ENCODE measurements at regions not wholly inside any gene's neighbourhood (a gene's known extent, or its start where the extent isn't known, plus 50 kb on each side); places are given as distances from the start of the nearest gene placed in this dataset.

DNA sequence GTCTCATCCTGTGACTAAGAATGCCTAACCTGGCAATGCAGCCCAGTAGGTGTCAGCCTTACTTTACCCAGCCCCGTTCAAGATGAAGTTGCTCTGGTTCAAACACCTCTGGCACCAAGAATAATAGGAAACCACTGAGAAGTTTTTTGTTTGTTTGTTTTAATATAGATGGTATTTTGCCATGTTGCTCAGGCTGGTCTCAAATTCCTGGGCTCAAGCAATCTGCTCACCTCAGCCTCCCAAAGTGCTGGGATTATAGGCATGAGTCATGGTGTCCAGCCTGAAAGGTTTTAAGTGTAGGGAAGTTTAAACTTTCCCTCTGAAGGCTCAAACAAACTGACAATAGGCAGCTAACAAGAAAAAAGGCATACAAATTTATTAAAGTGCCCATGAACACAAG is 51.2 kb upstream of the ABCC4 start:
- DNase-seq, result no peak

DNA sequence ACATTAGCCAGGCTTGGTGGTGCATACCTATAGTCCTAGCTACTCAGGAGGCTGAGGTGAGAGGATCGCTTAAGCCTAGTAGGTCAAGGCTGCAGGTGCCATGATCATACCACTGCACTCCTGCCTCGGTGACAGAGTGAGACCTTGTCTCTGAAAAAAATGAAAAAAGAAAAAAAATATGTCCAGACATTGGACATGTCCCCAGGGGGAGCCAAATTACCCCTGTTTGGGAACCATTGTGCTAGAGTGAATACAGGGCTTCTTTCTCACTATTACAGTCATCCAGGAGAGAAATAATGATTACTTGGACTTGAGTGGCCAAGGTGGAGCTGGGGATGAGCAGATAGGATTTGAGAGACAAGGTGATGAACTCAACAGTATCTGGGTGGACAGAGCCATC is 52.9 kb upstream of the ABCC4 start:
- DNase-seq, result no peak

DNA sequence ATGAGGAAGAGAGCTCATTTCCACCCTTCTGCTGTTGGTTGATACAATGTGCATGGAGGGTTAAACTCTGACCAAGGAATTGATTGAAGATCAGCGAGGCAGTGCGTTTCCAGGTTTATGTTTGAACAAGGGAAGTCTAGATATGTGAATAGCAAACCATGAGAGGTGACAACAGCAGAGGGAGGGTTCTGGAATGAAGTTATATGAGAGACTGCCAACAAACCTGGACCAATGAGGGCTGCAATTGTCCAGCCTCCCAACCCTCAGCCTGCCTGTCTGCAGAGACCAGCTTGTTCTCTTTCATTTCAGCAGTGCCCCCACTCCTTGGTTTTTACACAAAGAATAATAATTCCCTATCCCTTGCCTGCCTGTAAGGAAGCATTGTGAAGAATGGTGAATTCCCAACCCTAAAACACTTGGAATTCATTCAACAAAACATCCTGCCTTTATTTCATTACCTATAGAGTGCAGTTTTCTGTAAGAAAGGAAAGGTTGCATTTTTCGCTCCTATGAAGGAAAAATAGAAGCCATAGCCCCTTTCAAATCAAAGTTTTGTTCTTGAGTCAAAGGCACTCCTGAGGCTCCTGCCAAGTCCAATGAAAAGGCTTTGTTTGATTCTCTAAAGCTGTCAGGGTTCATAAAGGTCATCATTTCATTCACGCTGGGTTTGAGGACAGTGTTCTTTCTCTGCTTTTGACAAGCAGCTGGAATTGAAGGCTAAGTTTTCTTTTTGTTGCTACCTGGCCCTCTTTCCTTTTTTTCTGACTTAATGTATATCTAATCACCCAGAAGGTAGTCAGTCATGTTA is 53.6 kb upstream of the ABCC4 start:
- DNase-seq, result no peak

DNA sequence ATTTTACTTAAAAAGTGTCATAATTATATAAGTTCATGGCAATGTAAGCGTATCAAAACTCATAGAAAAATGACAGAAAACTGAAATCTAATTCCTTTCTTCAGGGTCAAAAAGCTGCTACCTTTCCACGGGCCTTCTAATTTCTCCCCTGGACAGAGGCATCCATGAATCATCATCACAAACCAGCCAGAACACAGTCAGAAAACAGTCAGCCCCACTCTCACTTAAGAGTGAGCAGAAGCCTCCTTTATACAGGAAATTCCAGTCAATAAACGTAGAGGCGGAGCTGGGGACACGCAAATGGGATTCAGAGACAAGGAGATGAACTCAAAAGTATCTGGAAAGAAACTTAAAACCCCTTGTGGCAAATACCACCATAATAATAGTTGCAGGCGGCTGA is 54.2 kb upstream of the ABCC4 start:
- no peak for DNase-seq

DNA sequence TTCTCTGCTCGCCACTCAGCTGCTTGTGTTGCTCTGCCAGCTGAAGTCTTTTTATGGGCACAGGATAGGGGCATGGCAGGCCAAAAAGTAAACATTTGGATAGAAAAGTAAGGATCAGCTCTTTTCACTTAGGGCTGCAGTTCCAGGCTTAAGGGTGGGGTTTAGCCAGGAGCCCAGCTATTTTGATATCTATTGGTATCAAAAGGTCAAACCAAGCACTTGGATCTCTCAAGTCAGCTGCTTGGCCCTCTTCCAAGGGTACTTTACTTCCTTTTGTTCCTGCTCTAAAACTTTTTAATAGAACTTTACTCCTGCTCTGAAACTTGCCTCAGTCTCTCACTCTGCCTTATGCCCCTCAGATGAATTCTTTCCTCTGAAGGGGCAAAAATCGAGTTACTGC is 55.7 kb upstream of the ABCC4 start:
- no peak for DNase-seq

GRCh38 chr13:95357875-95358274 is 56.6 kb upstream of the ABCC4 start:
- no peak for DNase-seq

GRCh38 chr13:95360052-95360451 is 58.8 kb upstream of the ABCC4 start:
- DNase-seq, result no peak

DNA sequence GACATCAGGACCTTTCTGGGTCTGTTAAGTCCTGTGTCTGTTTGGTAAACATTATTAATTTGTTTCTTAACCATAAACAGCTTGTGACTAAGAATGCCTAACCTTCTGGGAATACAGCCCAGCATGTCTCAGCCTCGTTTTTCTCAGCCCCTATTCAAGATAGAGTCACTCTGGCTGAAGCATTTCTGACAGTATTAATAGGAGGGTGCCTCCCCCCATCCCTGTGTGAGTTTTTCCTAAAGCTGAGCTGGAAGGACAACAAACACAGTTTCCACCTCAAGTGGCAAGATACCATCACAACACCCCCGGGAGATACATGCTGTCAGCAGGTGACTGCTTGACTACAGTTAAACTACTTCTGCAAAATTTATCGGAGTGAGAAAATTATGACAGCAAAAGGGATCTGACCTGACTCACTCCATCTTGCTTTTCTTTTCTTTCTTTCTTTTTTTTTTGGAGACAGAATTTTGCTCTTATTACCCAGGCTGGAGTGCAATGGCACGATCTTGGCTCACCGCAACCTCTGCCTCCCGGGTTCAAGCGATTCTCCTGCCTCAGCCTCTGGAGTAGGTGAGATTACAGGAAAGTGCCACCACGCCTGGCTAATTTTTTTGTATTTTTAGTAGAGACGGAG is 59.3 kb upstream of the ABCC4 start:
- no peak for DNase-seq

GRCh38 chr13:95361686-95362085 is 60.4 kb upstream of the ABCC4 start:
- no peak for DNase-seq

- DNase-seq, result no peak
These were observed 61.4 kb upstream of the ABCC4 start for GRCh38 chr13:95362666-95363065.

DNA sequence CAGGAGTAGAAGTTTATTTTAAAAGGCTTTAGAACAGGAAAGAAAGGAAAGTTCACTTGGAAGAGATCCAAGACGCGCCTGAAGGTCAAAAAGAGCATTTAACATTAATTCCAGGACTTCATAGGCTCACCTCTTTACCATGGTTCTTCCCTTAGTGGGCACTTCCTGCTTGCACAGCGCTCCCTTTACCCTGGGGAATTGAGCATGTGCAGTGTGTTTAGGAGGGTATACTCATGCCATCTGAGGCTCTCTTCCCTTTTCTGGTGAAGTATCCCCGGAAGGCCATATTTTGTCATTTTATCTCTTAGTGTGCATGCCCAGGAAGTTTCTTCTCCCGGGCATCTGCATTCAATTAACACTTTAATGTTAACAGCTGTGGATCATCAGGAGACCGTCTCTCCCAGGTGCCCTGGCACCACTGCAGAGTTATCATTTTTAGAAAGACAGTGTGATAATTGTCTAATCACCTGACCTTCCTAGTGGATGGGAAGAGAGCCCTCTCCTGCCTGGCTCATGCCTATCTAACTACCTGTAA is 66.1 kb upstream of the ABCC4 start:
- no peak for DNase-seq

DNA sequence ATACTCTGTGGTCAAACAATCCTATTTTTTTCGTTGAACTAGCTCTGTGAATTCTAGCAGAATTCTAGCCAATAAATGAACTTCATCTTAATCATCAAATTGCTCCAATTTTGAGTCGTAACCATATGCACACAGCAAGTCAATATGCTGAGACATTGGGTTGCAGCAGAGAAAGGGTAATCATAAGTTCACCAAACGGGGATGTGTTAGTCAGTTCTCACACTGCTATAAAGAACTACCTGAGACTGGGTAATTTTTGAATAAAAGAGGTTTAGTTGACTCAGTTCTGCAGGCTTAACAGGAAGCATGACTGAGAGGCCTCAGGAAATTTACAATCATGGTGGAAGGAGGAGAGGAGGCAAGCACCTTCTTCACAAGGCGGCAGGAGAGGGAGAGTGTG is 67.7 kb upstream of the ABCC4 start:
- DNase-seq, result no peak

DNA sequence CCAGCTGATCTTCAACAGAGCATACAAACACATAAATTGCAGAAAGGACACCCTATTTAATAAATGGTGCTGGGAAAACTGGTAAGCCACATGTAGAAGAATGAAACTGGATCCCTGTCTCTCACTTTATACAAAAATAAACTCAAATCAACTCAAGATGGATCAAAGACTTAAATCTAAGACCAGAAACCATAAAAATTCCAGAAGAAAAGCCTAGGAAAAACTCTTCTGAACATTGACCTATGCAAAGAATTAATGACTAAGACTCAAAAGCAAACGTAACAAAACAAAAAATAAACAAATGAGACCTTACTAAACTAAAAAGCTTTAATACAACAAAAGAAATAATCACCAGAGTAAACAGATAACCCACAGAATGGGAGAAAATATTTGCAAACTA is 74.5 kb upstream of the ABCC4 start:
- no peak for DNase-seq

- no peak for DNase-seq
These were observed 77.4 kb upstream of the ABCC4 start for GRCh38 chr13:95378603-95379002.

- peak; percentile 74 for DNase-seq
These were observed 79.4 kb upstream of the ABCC4 start for GRCh38 chr13:95380468-95381211.

DNA sequence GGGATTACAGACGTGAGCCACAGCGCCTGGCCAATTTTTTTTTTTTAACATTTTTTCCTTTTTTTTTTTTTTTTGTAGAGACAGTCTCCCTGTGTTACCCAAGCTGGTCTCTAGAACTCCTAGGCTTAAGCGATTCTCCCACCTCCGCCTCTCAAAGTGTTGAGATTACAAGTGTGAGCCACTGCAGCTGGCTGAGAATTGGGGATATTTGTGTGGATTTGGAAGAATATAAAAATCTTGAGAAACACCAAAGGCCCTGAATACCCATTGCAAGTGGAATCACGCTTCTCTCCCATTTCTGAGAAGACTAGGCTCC is 79.9 kb upstream of the ABCC4 start:
- no peak for DNase-seq

DNA sequence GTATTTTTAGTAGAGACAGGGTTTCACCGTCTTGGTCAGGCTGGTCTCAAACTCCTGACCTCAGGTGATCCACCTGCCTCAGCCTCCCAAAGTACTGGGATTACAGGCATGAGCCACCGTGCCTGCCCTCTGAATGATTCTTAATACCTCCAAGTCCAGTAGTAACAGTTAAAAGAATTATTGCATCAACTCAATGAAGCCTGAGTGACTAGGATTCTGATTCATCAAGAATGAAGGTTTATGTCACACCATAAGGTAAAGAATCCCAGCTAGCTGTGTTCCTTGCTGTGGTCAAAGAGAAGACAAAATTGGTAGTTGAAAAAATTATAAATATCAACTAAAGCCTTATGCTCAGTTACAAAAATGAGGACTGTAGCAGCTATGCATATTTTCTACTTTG is 81.2 kb upstream of the ABCC4 start:
- DNase-seq, result no peak

GRCh38 chr13:95382916-95383315 is 81.7 kb upstream of the ABCC4 start:
- no peak for DNase-seq

- DNase-seq, result no peak
These were observed 84.1 kb upstream of the ABCC4 start for GRCh38 chr13:95385373-95385772.

DNA sequence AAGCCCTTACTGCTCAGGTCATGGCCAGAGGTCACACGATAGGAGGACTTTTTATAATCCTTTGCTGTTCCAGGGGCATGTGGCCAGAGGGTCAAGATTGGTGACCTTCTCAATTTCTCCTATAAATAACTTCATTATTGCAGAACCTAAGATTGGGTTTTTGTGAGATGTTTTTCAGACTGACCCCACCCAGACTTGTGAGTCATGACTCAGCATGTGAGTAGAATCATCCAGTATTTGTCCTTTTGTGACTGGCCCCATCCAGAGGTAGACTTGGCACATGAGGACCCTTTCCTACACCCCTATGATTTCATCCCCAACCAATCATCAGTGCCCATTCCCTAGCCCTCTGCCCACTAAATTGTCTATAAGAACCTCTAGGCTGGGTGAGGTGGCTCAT is 84.5 kb upstream of the ABCC4 start:
- no peak for DNase-seq

DNA sequence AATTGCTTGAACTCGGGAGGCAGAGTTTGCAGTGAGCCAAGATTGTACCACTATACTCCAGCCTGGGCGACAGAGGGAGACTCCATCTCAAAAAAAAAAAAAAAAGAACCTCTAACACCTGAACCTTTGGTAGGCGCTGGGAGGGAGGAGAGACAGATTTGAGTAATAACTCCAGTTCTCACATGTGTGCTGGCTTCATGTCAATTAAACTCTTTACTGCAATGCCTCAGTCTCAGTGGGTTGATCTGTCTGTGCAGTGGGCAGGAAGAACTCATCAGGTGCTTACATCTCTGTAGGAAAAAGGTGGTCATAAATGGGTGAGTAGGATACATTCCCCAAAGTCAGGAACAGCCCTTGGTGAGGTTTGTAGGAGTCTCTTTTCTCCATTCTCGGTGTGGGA is 85.1 kb upstream of the ABCC4 start:
- DNase-seq, result no peak

GRCh38 chr13:95387733-95388207 is 86.5 kb upstream of the ABCC4 start:
- no peak for DNase-seq

- DNase-seq, result no peak
These were observed 87.3 kb upstream of the ABCC4 start for GRCh38 chr13:95388420-95389079.
